ENCODE measurements at regions not wholly inside any gene's neighbourhood (a gene's known extent, or its start where the extent isn't known, plus 50 kb on each side); places are given as distances from the start of the nearest gene placed in this dataset.

GRCh38 chr12:34599530-34600513, 577.5 kb downstream of the ALG10 start:
- no peaks in the 10 kb centered on the region for H3K4me1 ChIP-seq (ENCODE audit: control insufficient read depth in 3 of 3, insufficient read depth in 2 of 3, low read depth in 1 of 3, low read length in 2 of 3)

GRCh38 chr12:34600592-34601462, 578.5 kb downstream of the ALG10 start:
- no peak overlapping the region for H3K27ac ChIP-seq (ENCODE audit: low read depth in 1 of 3, low read length in 2 of 3)
- DNase-seq (no peak), FAIRE-seq (no peak)
- peaks cover 0 to 99% of the 10 kb centered on the region in 2 donors for H3K9me3 ChIP-seq (ENCODE audit: control insufficient read depth in 2 of 2, insufficient read depth in 1 of 2, low read depth in 1 of 2, low read length in 1 of 2)
- no peaks in the 10 kb centered on the region for H3K36me3 ChIP-seq (ENCODE audit: control insufficient read depth in 3 of 3, insufficient read depth in 2 of 3, low read depth in 1 of 3, low read length in 3 of 3)
- 63 to 69% (median 66%) methylated on average over 34 to 35 of the region's 35 CpGs for WGBS, 3 donors
- H3K4me1 ChIP-seq (ENCODE audit: control insufficient read depth in 3 of 3, insufficient read depth in 2 of 3, low read depth in 1 of 3, low read length in 2 of 3): no peaks in the 10 kb centered on the region
- H3K27me3 ChIP-seq (ENCODE audit: control insufficient read depth in 3 of 3, insufficient read depth in 3 of 3, low read length in 3 of 3): no peaks in the 10 kb centered on the region
- H3K4me3 ChIP-seq (ENCODE audit: low read depth in 1 of 3, low read length in 3 of 3): no peak overlapping the region

More at GRCh38 chr12:34599530-34600513, 577.5 kb downstream of the ALG10 start:
- FAIRE-seq (no peak), DNase-seq (no peak)
- H3K36me3 ChIP-seq (ENCODE audit: control insufficient read depth in 3 of 3, insufficient read depth in 2 of 3, low read depth in 1 of 3, low read length in 3 of 3): no peaks in the 10 kb centered on the region
- H3K27me3 ChIP-seq (ENCODE audit: control insufficient read depth in 3 of 3, insufficient read depth in 3 of 3, low read length in 3 of 3): no peaks in the 10 kb centered on the region
- peaks cover 0 to 94% of the 10 kb centered on the region in 2 donors for H3K9me3 ChIP-seq (ENCODE audit: control insufficient read depth in 2 of 2, insufficient read depth in 1 of 2, low read depth in 1 of 2, low read length in 1 of 2)
- no peak overlapping the region for H3K27ac ChIP-seq (ENCODE audit: low read depth in 1 of 3, low read length in 2 of 3)
- H3K4me3 ChIP-seq (ENCODE audit: low read depth in 1 of 3, low read length in 3 of 3): no peak overlapping the region
- 67 to 71% (median 69%) methylated on average over 31 to 32 of the region's 32 CpGs for WGBS, 3 donors

GRCh38 chr12:34601689-34602088, 579.4 kb downstream of the ALG10 start:
- no peak overlapping the region for H3K27ac ChIP-seq (ENCODE audit: low read depth in 1 of 3, low read length in 2 of 3)
- peaks cover 0 to 99% of the 10 kb centered on the region in 2 donors for H3K9me3 ChIP-seq (ENCODE audit: control insufficient read depth in 2 of 2, insufficient read depth in 1 of 2, low read depth in 1 of 2, low read length in 1 of 2)
- no peaks in the 10 kb centered on the region for H3K27me3 ChIP-seq (ENCODE audit: control insufficient read depth in 3 of 3, insufficient read depth in 3 of 3, low read length in 3 of 3)
- no peak overlapping the region for H3K4me3 ChIP-seq (ENCODE audit: low read depth in 1 of 3, low read length in 3 of 3)
- FAIRE-seq (no peak), DNase-seq (no peak)
- 64 to 66% (median 65%) methylated on average over 11 of the region's 11 CpGs for WGBS, 3 donors
- H3K36me3 ChIP-seq (ENCODE audit: control insufficient read depth in 3 of 3, insufficient read depth in 2 of 3, low read depth in 1 of 3, low read length in 3 of 3): no peaks in the 10 kb centered on the region
- no peaks in the 10 kb centered on the region for H3K4me1 ChIP-seq (ENCODE audit: control insufficient read depth in 3 of 3, insufficient read depth in 2 of 3, low read depth in 1 of 3, low read length in 2 of 3)

- Histone ChIP-seq H3K9me3 (ENCODE audit: control insufficient read depth in 2 of 2, insufficient read depth in 1 of 2, low read depth in 1 of 2, low read length in 1 of 2) (peaks cover 0 to 99% of the 10 kb centered on the region in 2 donors), H3K27ac (ENCODE audit: low read depth in 1 of 3, low read length in 2 of 3) (no peak overlapping the region), H3K4me3 (ENCODE audit: low read depth in 1 of 3, low read length in 3 of 3) (no peak overlapping the region), H3K4me1 (ENCODE audit: control insufficient read depth in 3 of 3, insufficient read depth in 2 of 3, low read depth in 1 of 3, low read length in 2 of 3) (no peaks in the 10 kb centered on the region), H3K36me3 (ENCODE audit: control insufficient read depth in 3 of 3, insufficient read depth in 2 of 3, low read depth in 1 of 3, low read length in 3 of 3) (no peaks in the 10 kb centered on the region), H3K27me3 (ENCODE audit: control insufficient read depth in 3 of 3, insufficient read depth in 3 of 3, low read length in 3 of 3) (no peaks in the 10 kb centered on the region)
- FAIRE-seq (no peak), DNase-seq (no peak)
- 72 to 78% (median 73%) methylated on average over 22 of the region's 22 CpGs for WGBS, 3 donors
Measured at GRCh38 chr12:34602213-34602940, 580.1 kb downstream of the ALG10 start.

GRCh38 chr12:34603382-34604035, 581.2 kb downstream of the ALG10 start:
- H3K27me3 ChIP-seq (ENCODE audit: control insufficient read depth in 3 of 3, insufficient read depth in 3 of 3, low read length in 3 of 3): no peaks in the 10 kb centered on the region
- no peaks in the 10 kb centered on the region for H3K36me3 ChIP-seq (ENCODE audit: control insufficient read depth in 3 of 3, insufficient read depth in 2 of 3, low read depth in 1 of 3, low read length in 3 of 3)
- DNase-seq (no peak), FAIRE-seq (no peak)
- peaks cover 0 to 94% of the 10 kb centered on the region in 2 donors for H3K9me3 ChIP-seq (ENCODE audit: control insufficient read depth in 2 of 2, insufficient read depth in 1 of 2, low read depth in 1 of 2, low read length in 1 of 2)
- no peak overlapping the region for H3K27ac ChIP-seq (ENCODE audit: low read depth in 1 of 3, low read length in 2 of 3)
- H3K4me1 ChIP-seq (ENCODE audit: control insufficient read depth in 3 of 3, insufficient read depth in 2 of 3, low read depth in 1 of 3, low read length in 2 of 3): no peaks in the 10 kb centered on the region
- H3K4me3 ChIP-seq (ENCODE audit: low read depth in 1 of 3, low read length in 3 of 3): no peak overlapping the region
- WGBS, 3 donors: 65 to 73% (median 70%) methylated on average over 21 of the region's 21 CpGs

GRCh38 chr12:34604227-34604626, 581.9 kb downstream of the ALG10 start:
- H3K27ac ChIP-seq (ENCODE audit: low read depth in 1 of 3, low read length in 2 of 3): no peak overlapping the region
- H3K4me1 ChIP-seq (ENCODE audit: control insufficient read depth in 3 of 3, insufficient read depth in 2 of 3, low read depth in 1 of 3, low read length in 2 of 3): no peaks in the 10 kb centered on the region
- WGBS, 3 donors: 38 to 50% (median 40%) methylated on average over 7 of the region's 7 CpGs
- H3K9me3 ChIP-seq (ENCODE audit: control insufficient read depth in 2 of 2, insufficient read depth in 1 of 2, low read depth in 1 of 2, low read length in 1 of 2): peaks cover 0 to 86% of the 10 kb centered on the region in 2 donors
- H3K4me3 ChIP-seq (ENCODE audit: low read depth in 1 of 3, low read length in 3 of 3): no peak overlapping the region
- no peaks in the 10 kb centered on the region for H3K27me3 ChIP-seq (ENCODE audit: control insufficient read depth in 3 of 3, insufficient read depth in 3 of 3, low read length in 3 of 3)
- no peaks in the 10 kb centered on the region for H3K36me3 ChIP-seq (ENCODE audit: control insufficient read depth in 3 of 3, insufficient read depth in 2 of 3, low read depth in 1 of 3, low read length in 3 of 3)
- FAIRE-seq (no peak), DNase-seq (no peak)

- no peak for FAIRE-seq
- no peaks in the 10 kb centered on the region for H3K36me3 ChIP-seq (ENCODE audit: control insufficient read depth in 3 of 3, insufficient read depth in 2 of 3, low read depth in 1 of 3, low read length in 3 of 3)
- WGBS, 3 donors: 72 to 79% (median 77%) methylated on average over 35 to 37 of the region's 37 CpGs
- H3K4me1 ChIP-seq (ENCODE audit: control insufficient read depth in 3 of 3, insufficient read depth in 2 of 3, low read depth in 1 of 3, low read length in 2 of 3): no peaks in the 10 kb centered on the region
- H3K4me3 ChIP-seq (ENCODE audit: low read depth in 1 of 3, low read length in 3 of 3): no peak overlapping the region
- H3K27me3 ChIP-seq (ENCODE audit: control insufficient read depth in 3 of 3, insufficient read depth in 3 of 3, low read length in 3 of 3): no peaks in the 10 kb centered on the region
- peaks cover 0 to 81% of the 10 kb centered on the region in 2 donors for H3K9me3 ChIP-seq (ENCODE audit: control insufficient read depth in 2 of 2, insufficient read depth in 1 of 2, low read depth in 1 of 2, low read length in 1 of 2)
- H3K27ac ChIP-seq (ENCODE audit: low read depth in 1 of 3, low read length in 2 of 3): no peak overlapping the region
- no peak for DNase-seq
Measured at GRCh38 chr12:34604631-34605509, 582.6 kb downstream of the ALG10 start.
